Endothelial cell of umbilical vein (primary cell): ENCODE measurements at regions not wholly inside any gene's neighbourhood (a gene's known extent, or its start where the extent isn't known, plus 50 kb on each side); places are given as distances from the start of the nearest gene placed in this dataset.

Source experiments
- BruUV-seq: library from RNA; stranded (reverse); fragments of 400-500 nt; replicated peaks from 2 replicates; lab custom pipeline; 2021; lab: Mats Ljungman, UMichigan
- CTCF ChIA-PET: fragments of 300-600, 350-600 bp; sonication (Branson Sonifier 250); formaldehyde crosslinking; loops from one replicate; lab custom pipeline; 2021; ENCODE audit warnings: antibody characterized with exemption, inconsistent platforms; lab: Charles Lee
- POLR2A ChIA-PET: fragments of 300-600, 350-600 bp; sonication (Branson Sonifier 250); formaldehyde crosslinking; loops from one replicate; lab custom pipeline; 2021; ENCODE audit warnings: antibody characterized with exemption, inconsistent platforms; lab: Charles Lee
- DNase-seq: peaks from one replicate; pipeline ENCODE4 v3.0.0-alpha.2; 2011; ENCODE audit warnings: low read depth, low spot score
- FAIRE-seq: peaks from 2 replicates; lab custom pipeline; 2011; peaks lifted over from hg19 to GRCh38; lab: Jason Lieb, UNC
- H2AFZ ChIP-seq: 2 replicates; pipeline ENCODE4 v1.6.0; 2012; ENCODE audit warnings: low read depth, low read length, control low read depth, inconsistent platforms
- H3K27ac ChIP-seq: 2 replicates; pipeline ENCODE4 v1.5.1; 2011; ENCODE audit warnings: low read depth, mild to moderate bottlenecking, control low read depth, low read length, moderate library complexity; ENCODE audit not compliant: insufficient read depth
- H3K27me3 ChIP-seq, 2 experiments: 2 replicates each; pipeline versions ENCODE4 v1.6.0 to v1.6.1; 2011; ENCODE audit warnings: low read length in 2 of 2, mixed read lengths in 1 of 2; ENCODE audit not compliant: control insufficient read depth in 2 of 2, insufficient read depth in 2 of 2
- H3K36me3 ChIP-seq, 2 experiments: 2 replicates in 1 of 2; 3 replicates in 1 of 2; pipeline ENCODE4 v1.5.1; 2011; ENCODE audit warnings: low read length in 2 of 2, mild to moderate bottlenecking in 1 of 2, moderate library complexity in 1 of 2; ENCODE audit not compliant: control insufficient read depth in 2 of 2, insufficient read depth in 2 of 2; ENCODE audit errors: extremely low read depth in 1 of 2
- H3K4me1 ChIP-seq: 3 replicates; pipeline ENCODE4 v1.5.1; 2011; ENCODE audit warnings: mild to moderate bottlenecking, low read length; ENCODE audit not compliant: control insufficient read depth, insufficient read depth; ENCODE audit errors: extremely low read depth
- H3K4me2 ChIP-seq: 2 replicates; pipeline ENCODE4 v1.6.1; 2011; ENCODE audit warnings: low read length, control low read depth, mixed read lengths; ENCODE audit not compliant: insufficient read depth
- H3K4me3 ChIP-seq, 3 experiments: fragments of 200-600 bp in 1 of 3; sonication (generic), shearing (Covaris generic) in 1 of 3; replicated peaks in 1 of 3; 2 replicates each; pipeline ENCODE4 v1.5.1; 2011 to 2016; ENCODE audit warnings: control low read depth in 3 of 3, low read length in 3 of 3, mild to moderate bottlenecking in 2 of 3, inconsistent platforms in 1 of 3, low read depth in 1 of 3, moderate library complexity in 1 of 3; ENCODE audit not compliant: insufficient read depth in 1 of 3
- H3K79me2 ChIP-seq: 2 replicates; pipeline ENCODE4 v1.6.0; 2012; ENCODE audit warnings: low read length, inconsistent platforms; ENCODE audit not compliant: control insufficient read depth, insufficient read depth
- H3K9ac ChIP-seq: replicated peaks from 2 replicates; pipeline ENCODE3; 2011; ENCODE audit warnings: low read length, control low read depth; ENCODE audit not compliant: insufficient read depth; ENCODE audit errors: extremely low read depth
- H3K9me1 ChIP-seq: replicated peaks from 3 replicates; pipeline ENCODE4 v1.6.0; 2011; ENCODE audit warnings: mild to moderate bottlenecking, low read length; ENCODE audit not compliant: control insufficient read depth, insufficient read depth; ENCODE audit errors: extremely low read depth
- H3K9me3 ChIP-seq: replicated peaks from 2 replicates; pipeline ENCODE4 v1.5.1; 2012; ENCODE audit warnings: low read length, inconsistent platforms; ENCODE audit not compliant: control insufficient read depth, insufficient read depth
- H4K20me1 ChIP-seq: replicated peaks from 2 replicates; pipeline ENCODE3; 2011; ENCODE audit warnings: mild to moderate bottlenecking, low read length; ENCODE audit not compliant: control insufficient read depth, insufficient read depth; ENCODE audit errors: extremely low read depth
- EZH2 ChIP-seq: IDR thresholded peaks from 2 replicates; pipeline ENCODE4 v1.6.1; 2012; ENCODE audit warnings: borderline replicate concordance, low read depth, mild to moderate bottlenecking, moderate library complexity, low read length, inconsistent platforms; ENCODE audit not compliant: severe bottlenecking
- FOS ChIP-seq: IDR thresholded peaks from 2 replicates; pipeline ENCODE4 v1.6.1; 2011; ENCODE audit warnings: mild to moderate bottlenecking, low read length, moderate library complexity, borderline replicate concordance; ENCODE audit not compliant: insufficient read depth
- GATA2 ChIP-seq: IDR thresholded peaks from 2 replicates; pipeline ENCODE4 v1.7.0; 2011; ENCODE audit warnings: low read depth, mild to moderate bottlenecking, moderate library complexity, mixed read lengths, low read length; ENCODE audit not compliant: insufficient read length, insufficient read depth
- JUN ChIP-seq: IDR thresholded peaks from 2 replicates; pipeline ENCODE4 v1.6.1; 2011; ENCODE audit warnings: borderline replicate concordance, low read depth; ENCODE audit not compliant: insufficient read length, insufficient read depth
- MYC ChIP-seq: IDR thresholded peaks from one replicate; pipeline ENCODE4 v1.6.1; 2011; ENCODE audit warnings: mild to moderate bottlenecking, low read depth, low read length
- POLR2A ChIP-seq: IDR thresholded peaks from 2 replicates; pipeline ENCODE4 v1.6.1; 2012; ENCODE audit warnings: low read depth, mild to moderate bottlenecking, control low read depth, low read length
- POLR2AphosphoS5 ChIP-seq: IDR thresholded peaks from 2 replicates; pipeline ENCODE4 v1.6.1; 2012; ENCODE audit warnings: low read depth, mild to moderate bottlenecking, control low read depth, low read length, moderate library complexity; ENCODE audit not compliant: insufficient read depth
- dilution Hi-C: fragments of 300-500 bp; cut with MboI; formaldehyde crosslinking; loops from one replicate; pipeline ENCODE4 v1.15.0; 2019; ENCODE audit warnings: low sequenced_read_pairs; ENCODE audit not compliant: extremely low pct_ligation_motif_present
- intact Hi-C: fragments of 100-400 bp; cut with micrococcal nuclease; formaldehyde crosslinking; loops from one replicate; pipeline ENCODE4 v1.10.0; 2022
- TF ChIP-seq, protein P1 (sequence below): IDR thresholded peaks from 2 replicates; pipeline ENCODE4 v1.6.1; 2011; ENCODE audit not compliant: insufficient read depth, insufficient read length
- TF ChIP-seq, protein P2 (sequence below), 2 donors: IDR thresholded peaks; 1 replicate in 1 of 2; 2 replicates in 1 of 2; pipeline ENCODE4 v1.5.1; 2011; ENCODE audit warnings: low read length in 2 of 2, mild to moderate bottlenecking in 2 of 2, moderate library complexity in 2 of 2, control low read depth in 1 of 2, inconsistent platforms in 1 of 2, low read depth in 1 of 2; ENCODE audit not compliant: insufficient read depth in 1 of 2; ENCODE audit errors: extremely low read depth in 1 of 2

DNA sequence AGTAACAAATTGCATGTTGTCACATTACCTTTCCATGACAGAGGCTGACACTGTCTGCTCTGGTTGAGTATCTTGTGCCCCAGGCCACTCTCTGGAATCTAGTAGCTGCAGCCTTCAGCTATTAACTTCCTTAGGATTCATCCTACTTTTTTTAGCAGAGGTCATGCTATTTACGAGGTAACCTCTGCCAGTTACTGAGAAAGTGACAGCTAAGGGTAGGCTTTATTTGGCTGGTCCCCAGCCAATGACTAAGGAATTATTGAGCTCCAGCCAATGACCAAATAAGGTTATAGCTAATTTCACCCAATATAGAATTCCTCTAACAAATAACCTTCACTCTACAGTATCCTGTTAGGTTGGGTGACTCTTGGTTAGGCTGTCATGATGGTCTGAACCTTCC, 1361.7 kb downstream of the XPNPEP1 start:
- H3K79me2 ChIP-seq, result no peaks in the 10 kb centered on the region
- H3K27me3 ChIP-seq, result no peaks in the 10 kb centered on the region
- DNase-seq (no peak), FAIRE-seq (no peak)
- no peaks in the 10 kb centered on the region for H3K36me3 ChIP-seq
- H2AFZ ChIP-seq, result no peak overlapping the region
- no peaks in the 10 kb centered on the region for H3K9me3 ChIP-seq
- no TSS peak for BruUV-seq
- H3K27ac ChIP-seq, result no peak overlapping the region
- no peak for TF ChIP-seq POLR2AphosphoS5
- TF ChIP-seq FOS, result no peak
- TF ChIP-seq, protein P1, sequence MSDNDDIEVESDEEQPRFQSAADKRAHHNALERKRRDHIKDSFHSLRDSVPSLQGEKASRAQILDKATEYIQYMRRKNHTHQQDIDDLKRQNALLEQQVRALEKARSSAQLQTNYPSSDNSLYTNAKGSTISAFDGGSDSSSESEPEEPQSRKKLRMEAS, result no peak
- TF ChIP-seq JUN, result no peak
- H3K4me1 ChIP-seq, result no peaks in the 10 kb centered on the region
- H3K4me3 ChIP-seq, result no peak overlapping the region
- CTCF ChIA-PET, result no interaction called here
- no peaks in the 10 kb centered on the region for H3K9me1 ChIP-seq
- POLR2A ChIA-PET, result no interaction called here
- dilution Hi-C loops, result no loop called here
- no peak overlapping the region for H3K9ac ChIP-seq
- intact Hi-C loops, result no loop called here
- H3K4me2 ChIP-seq, result no peak overlapping the region
- H4K20me1 ChIP-seq, result no peaks in the 10 kb centered on the region

DNA sequence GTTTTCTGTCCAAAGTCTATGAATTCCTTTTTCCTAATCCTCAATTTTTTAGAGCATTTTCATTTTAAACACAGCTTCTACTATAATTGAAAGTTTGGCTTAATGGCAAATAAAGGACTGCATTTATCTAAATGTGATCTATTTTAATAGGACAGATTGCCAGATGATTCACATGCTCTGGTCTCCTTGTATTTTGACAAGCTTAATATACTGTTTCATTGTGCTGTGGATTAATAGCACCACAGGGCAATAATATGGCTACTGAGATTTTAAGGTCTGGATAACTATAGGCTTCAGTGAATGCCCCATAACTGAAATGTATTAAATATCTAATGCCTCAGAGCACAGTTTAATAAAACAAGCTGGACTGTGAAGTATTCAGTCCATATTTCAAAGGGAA, 1362.8 kb downstream of the XPNPEP1 start:
- CTCF ChIA-PET, result no interaction called here
- POLR2A ChIA-PET, result no interaction called here

More for the DNA sequence above, 1362.8 kb downstream of the XPNPEP1 start:
- H3K27me3 ChIP-seq, result no peaks in the 10 kb centered on the region
- H4K20me1 ChIP-seq, result no peaks in the 10 kb centered on the region
- no peak for FAIRE-seq
- BruUV-seq, result no TSS peak
- H3K4me3 ChIP-seq, result no peak overlapping the region
- intact Hi-C loops, result no loop called here
- DNase-seq, result no peak
- no peak overlapping the region for H2AFZ ChIP-seq
- no peaks in the 10 kb centered on the region for H3K79me2 ChIP-seq
- no peak overlapping the region for H3K27ac ChIP-seq
- no peak overlapping the region for H3K4me2 ChIP-seq
- dilution Hi-C loops, result no loop called here
- no peaks in the 10 kb centered on the region for H3K9me3 ChIP-seq
- no peak overlapping the region for H3K9ac ChIP-seq
- no peaks in the 10 kb centered on the region for H3K9me1 ChIP-seq
- H3K4me1 ChIP-seq, result no peaks in the 10 kb centered on the region
- TF ChIP-seq FOS (no peak), EZH2 (no peak), POLR2A (no peak), POLR2AphosphoS5 (no peak), JUN (no peak), GATA2 (no peak), MYC (no peak)
- TF ChIP-seq, protein P2, sequence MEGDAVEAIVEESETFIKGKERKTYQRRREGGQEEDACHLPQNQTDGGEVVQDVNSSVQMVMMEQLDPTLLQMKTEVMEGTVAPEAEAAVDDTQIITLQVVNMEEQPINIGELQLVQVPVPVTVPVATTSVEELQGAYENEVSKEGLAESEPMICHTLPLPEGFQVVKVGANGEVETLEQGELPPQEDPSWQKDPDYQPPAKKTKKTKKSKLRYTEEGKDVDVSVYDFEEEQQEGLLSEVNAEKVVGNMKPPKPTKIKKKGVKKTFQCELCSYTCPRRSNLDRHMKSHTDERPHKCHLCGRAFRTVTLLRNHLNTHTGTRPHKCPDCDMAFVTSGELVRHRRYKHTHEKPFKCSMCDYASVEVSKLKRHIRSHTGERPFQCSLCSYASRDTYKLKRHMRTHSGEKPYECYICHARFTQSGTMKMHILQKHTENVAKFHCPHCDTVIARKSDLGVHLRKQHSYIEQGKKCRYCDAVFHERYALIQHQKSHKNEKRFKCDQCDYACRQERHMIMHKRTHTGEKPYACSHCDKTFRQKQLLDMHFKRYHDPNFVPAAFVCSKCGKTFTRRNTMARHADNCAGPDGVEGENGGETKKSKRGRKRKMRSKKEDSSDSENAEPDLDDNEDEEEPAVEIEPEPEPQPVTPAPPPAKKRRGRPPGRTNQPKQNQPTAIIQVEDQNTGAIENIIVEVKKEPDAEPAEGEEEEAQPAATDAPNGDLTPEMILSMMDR (IDR thresholded peaks at IDR 0.05; ENCODE audit: extremely low read depth in 1 of 2, insufficient read depth in 1 of 2, low read depth in 1 of 2, low read length in 2 of 2), result no peak
- TF ChIP-seq, protein P1, result no peak
- H3K36me3 ChIP-seq, result no peaks in the 10 kb centered on the region
